ENCODE measurements at regions not wholly inside any gene's neighbourhood (a gene's known extent, or its start where the extent isn't known, plus 50 kb on each side); places are given as distances from the start of the nearest gene placed in this dataset.

- no peak for TF ChIP-seq POLR2AphosphoS5 (IDR thresholded peaks at IDR 0.05; ENCODE audit: insufficient read depth, low read depth, low read length)
- TF ChIP-seq CTCF (IDR thresholded peaks at IDR 0.05; ENCODE audit: extremely low read depth in 1 of 2, insufficient read depth in 1 of 2, low read depth in 1 of 2, low read length in 2 of 2), result no peak
- TF ChIP-seq EZH2 (IDR thresholded peaks at IDR 0.05; ENCODE audit: borderline replicate concordance, low read depth, low read length, severe bottlenecking), result no peak
- no peak for TF ChIP-seq POLR2A (IDR thresholded peaks at IDR 0.05; ENCODE audit: low read depth, low read length)
- TF ChIP-seq MYC (IDR thresholded peaks at IDR 0.05; ENCODE audit: low read depth, low read length), result no peak
- no peak for TF ChIP-seq JUN (IDR thresholded peaks at IDR 0.05; ENCODE audit: borderline replicate concordance, insufficient read depth, insufficient read length, low read depth)
- no peak for TF ChIP-seq GATA2 (IDR thresholded peaks at IDR 0.05; ENCODE audit: insufficient read depth, insufficient read length, low read depth, low read length)
Measured at GRCh38 chr15:96435841-96436240, 105.3 kb downstream of the NR2F2 start.

Measured in endothelial cell of umbilical vein (primary cell).